HG03159 (cell line): ENCODE measurements at regions not wholly inside any gene's neighbourhood (a gene's known extent, or its start where the extent isn't known, plus 50 kb on each side); places are given as distances from the start of the nearest gene placed in this dataset.

Source experiments
- ATAC-seq: cut with Tn5 transposase; IDR thresholded peaks from one replicate; pipeline ENCODE4 v1.9.1; 2021; ENCODE audit warnings: mild to moderate bottlenecking, moderate library complexity; ENCODE audit not compliant: unreplicated experiment

GRCh38 chr3:86182606-86183005 lies 808.3 kb downstream of the VGLL3 start:
- ATAC-seq = no peak

- ATAC-seq = no peak
These were observed 810.3 kb downstream of the VGLL3 start for GRCh38 chr3:86180696-86181095.

GRCh38 chr3:86178095-86178494 lies 812.9 kb downstream of the VGLL3 start:
- no peak for ATAC-seq

- ATAC-seq = no peak
These were observed 814.5 kb downstream of the VGLL3 start for GRCh38 chr3:86176445-86176784.

- no peak for ATAC-seq
These were observed 815.1 kb downstream of the VGLL3 start for GRCh38 chr3:86175593-86176444.

GRCh38 chr3:86175051-86175536 lies 815.9 kb downstream of the VGLL3 start:
- ATAC-seq = no peak

- ATAC-seq = no peak
These were observed 817.5 kb downstream of the VGLL3 start for GRCh38 chr3:86173401-86173800.

GRCh38 chr3:86168512-86168911 lies 822.4 kb downstream of the VGLL3 start:
- ATAC-seq = no peak

- ATAC-seq = no peak
These were observed 828.4 kb downstream of the VGLL3 start for GRCh38 chr3:86162521-86162920.

GRCh38 chr3:86161493-86161892 lies 829.5 kb downstream of the VGLL3 start:
- ATAC-seq = no peak

GRCh38 chr3:86152620-86153019 lies 838.3 kb downstream of the VGLL3 start:
- no peak for ATAC-seq

- ATAC-seq = no peak
These were observed 841.9 kb downstream of the VGLL3 start for GRCh38 chr3:86149054-86149453.

- no peak for ATAC-seq
These were observed 843.8 kb downstream of the VGLL3 start for GRCh38 chr3:86147119-86147518.

GRCh38 chr3:86126552-86126951 lies 864.4 kb downstream of the VGLL3 start:
- no peak for ATAC-seq
